ENCODE measurements at regions not wholly inside any gene's neighbourhood (a gene's known extent, or its start where the extent isn't known, plus 50 kb on each side); places are given as distances from the start of the nearest gene placed in this dataset.

DNA sequence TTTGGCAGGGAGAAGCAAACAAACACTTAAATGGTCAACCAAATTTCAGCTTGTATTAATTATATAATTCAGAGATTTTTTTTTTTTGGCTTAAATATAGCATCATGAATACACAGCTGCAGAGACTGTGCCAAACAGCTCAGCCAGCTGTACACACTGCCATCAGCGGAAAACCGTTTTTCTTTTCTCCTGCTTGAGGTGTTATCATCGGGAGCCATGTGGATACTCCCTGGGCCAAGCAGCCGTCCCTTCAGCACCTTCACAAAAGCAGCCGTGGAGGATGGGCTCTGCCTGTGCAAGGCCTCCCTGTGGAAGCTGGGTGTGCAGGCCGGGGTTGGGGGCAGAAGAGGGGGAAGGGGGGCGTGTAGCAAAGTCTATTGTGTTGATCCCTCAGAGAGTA, 85.0 kb downstream of the NUF2 start:
- H3K4me3 Mint-ChIP-seq, result no peak overlapping the region
- intact Hi-C loops (cut with micrococcal nuclease), result no loop called here
- H3K27me3 Mint-ChIP-seq, result no peaks in the 10 kb centered on the region
- H3K4me1 Mint-ChIP-seq (ENCODE audit: low read depth), result peaks cover 5% of the 10 kb centered on the region
- no peak overlapping the region for H3K27ac Mint-ChIP-seq
- H3K9me3 Mint-ChIP-seq, result no peaks in the 10 kb centered on the region
- no peaks in the 10 kb centered on the region for H3K36me3 Mint-ChIP-seq (ENCODE audit: low read depth)

DNA sequence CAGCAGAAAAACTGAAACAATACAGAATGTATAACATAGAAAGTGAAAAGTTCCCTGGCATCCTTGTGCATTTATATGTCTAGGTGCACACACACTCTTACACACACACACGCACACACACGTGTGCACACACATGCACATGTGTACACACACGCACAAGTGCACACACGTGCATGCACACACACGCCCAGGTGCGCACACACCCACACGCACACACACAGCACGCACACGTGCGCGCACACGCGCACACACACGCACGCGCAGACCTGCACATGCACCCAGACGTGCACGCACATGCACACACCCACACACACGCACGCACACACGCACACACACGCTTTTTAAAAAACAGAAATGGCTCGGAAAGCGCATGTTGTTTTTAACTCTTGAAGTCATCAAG, 86.5 kb downstream of the NUF2 start:
- no peaks in the 10 kb centered on the region for H3K36me3 Mint-ChIP-seq (ENCODE audit: low read depth)
- no peak overlapping the region for H3K27ac Mint-ChIP-seq
- H3K27me3 Mint-ChIP-seq, result no peaks in the 10 kb centered on the region
- H3K4me3 Mint-ChIP-seq, result no peak overlapping the region
- no peaks in the 10 kb centered on the region for H3K9me3 Mint-ChIP-seq
- H3K4me1 Mint-ChIP-seq (ENCODE audit: low read depth), result peaks cover 5% of the 10 kb centered on the region
- intact Hi-C loops (cut with micrococcal nuclease), result no loop called here

DNA sequence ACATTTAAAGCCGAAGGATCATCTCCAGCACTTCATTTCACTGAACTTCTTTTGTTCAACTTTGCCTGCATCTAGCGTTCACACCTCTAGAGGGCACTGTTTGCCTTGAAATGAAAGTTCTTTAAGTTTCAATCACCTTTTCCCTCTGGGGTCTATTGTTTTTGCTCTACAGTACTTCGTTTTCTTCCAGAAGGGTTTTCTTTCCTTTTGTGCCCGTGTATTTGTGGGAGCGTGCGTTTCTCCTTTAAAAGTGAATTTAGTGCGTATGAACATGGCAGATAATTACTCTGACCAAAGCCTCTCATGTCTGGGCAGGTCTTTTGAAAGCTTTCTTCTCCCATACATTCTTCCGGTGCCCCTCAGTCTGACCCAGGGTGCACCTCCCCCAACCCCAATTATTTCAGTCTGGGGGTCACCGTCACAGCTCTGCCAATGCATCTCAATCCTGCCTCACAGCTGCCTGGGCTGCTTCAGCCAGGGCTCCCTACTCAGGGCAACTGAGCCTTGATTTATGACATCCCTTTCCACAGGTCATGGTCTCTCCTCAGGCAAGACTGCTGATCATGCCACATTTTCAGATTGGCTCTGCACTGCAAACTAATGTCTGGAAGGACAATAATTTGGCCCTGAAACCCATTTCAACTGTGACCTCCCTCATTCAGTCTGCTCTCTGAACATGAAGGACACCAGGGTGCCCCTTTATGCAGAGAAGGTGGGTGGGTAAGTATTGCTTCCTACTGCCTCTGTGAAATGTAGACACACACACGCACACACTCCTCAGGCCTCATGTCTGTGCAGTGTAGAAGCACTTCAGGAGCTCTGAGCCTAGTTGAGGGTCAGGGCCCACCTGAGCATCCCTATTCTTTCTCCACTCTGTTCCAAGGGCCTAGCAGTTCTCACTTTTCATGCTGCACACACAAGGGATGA, 88.6 kb downstream of the NUF2 start:
- Mint-ChIP-seq H3K4me3 (no peak overlapping the region), H3K27ac (no peak overlapping the region), H3K27me3 (no peaks in the 10 kb centered on the region), H3K36me3 (ENCODE audit: low read depth) (no peaks in the 10 kb centered on the region), H3K4me1 (ENCODE audit: low read depth) (peaks cover 5% of the 10 kb centered on the region), H3K9me3 (no peaks in the 10 kb centered on the region)
- intact Hi-C loops (cut with micrococcal nuclease), result loop anchor here (2.0 kb wide), 1 partner anchor 1376 kb away; no protein-coding TSS in a partner anchor

DNA sequence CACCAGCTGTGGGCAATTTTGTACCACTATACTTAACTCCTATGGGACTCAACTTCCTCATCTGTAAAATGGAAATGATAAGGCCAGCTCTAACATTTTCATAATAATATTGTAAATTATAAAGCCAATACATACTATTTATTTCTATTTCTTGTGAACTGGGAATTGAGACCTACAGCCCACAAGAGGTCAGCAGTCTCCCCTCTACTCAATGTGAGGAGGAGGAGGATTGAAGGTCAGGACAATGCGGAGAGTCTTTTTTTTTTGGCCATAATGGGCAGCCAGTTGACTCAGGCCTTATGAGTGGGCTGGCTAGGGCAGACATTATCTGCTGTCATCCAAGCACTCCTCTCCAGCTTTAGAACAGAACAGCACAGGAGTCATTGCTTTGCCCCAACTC, 90.5 kb downstream of the NUF2 start:
- H3K36me3 Mint-ChIP-seq (ENCODE audit: low read depth), result no peaks in the 10 kb centered on the region
- H3K4me3 Mint-ChIP-seq, result no peak overlapping the region
- no peaks in the 10 kb centered on the region for H3K9me3 Mint-ChIP-seq
- H3K27me3 Mint-ChIP-seq, result no peaks in the 10 kb centered on the region
- H3K4me1 Mint-ChIP-seq (ENCODE audit: low read depth), result peaks cover 5% of the 10 kb centered on the region
- intact Hi-C loops (cut with micrococcal nuclease), result no loop called here
- no peak overlapping the region for H3K27ac Mint-ChIP-seq

DNA sequence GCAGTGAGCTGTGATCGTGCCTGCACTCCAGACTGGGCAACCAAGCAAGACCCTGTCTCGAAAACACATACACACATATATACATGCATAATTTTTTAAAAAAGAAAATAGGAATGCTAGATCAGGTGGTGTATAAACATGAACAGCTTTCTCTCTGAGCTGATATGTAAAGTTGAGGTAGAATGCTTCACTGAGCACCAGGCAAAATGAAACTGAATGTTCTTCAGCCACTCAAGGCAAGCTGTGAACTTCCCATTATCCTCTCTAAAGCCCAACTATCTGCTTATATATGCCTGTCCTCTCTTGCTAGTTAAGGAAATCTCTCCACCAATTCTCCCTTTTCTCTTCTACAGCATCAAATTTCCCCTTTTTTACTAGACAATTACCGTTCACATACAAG, 93.0 kb downstream of the NUF2 start:
- Mint-ChIP-seq H3K27ac (no peak overlapping the region), H3K4me1 (ENCODE audit: low read depth) (peaks cover 5% of the 10 kb centered on the region)
- intact Hi-C loops (cut with micrococcal nuclease), result no loop called here

DNA sequence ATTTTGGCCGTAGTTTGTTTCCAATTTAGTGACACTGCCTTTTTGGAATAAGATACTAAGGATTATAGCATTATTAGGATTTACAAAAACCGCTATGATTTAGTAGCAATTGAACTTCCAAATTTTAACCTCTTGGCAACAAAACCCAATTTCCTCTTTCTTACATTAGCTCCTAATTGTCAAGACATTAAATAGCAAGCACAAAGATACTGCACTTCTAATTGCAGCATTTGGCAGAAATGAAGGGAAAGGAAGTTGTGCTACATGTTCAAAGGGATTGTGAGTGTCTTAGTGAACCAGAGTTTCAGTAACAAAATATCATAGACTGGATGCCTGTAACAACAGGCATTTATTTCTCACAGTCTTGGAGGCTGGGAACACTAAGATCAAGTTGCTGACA, 99.9 kb downstream of the NUF2 start:
- no peak overlapping the region for H3K27ac Mint-ChIP-seq
- no peaks in the 10 kb centered on the region for H3K4me1 Mint-ChIP-seq (ENCODE audit: low read depth)
- H3K27me3 Mint-ChIP-seq, result no peaks in the 10 kb centered on the region
- intact Hi-C loops (cut with micrococcal nuclease), result no loop called here
- H3K9me3 Mint-ChIP-seq, result no peaks in the 10 kb centered on the region
- no peak overlapping the region for H3K4me3 Mint-ChIP-seq
- no peaks in the 10 kb centered on the region for H3K36me3 Mint-ChIP-seq (ENCODE audit: low read depth)

More for the DNA sequence above, 93.0 kb downstream of the NUF2 start:
- no peaks in the 10 kb centered on the region for H3K27me3 Mint-ChIP-seq
- no peak overlapping the region for H3K4me3 Mint-ChIP-seq
- H3K36me3 Mint-ChIP-seq (ENCODE audit: low read depth), result no peaks in the 10 kb centered on the region
- H3K9me3 Mint-ChIP-seq, result no peaks in the 10 kb centered on the region

DNA sequence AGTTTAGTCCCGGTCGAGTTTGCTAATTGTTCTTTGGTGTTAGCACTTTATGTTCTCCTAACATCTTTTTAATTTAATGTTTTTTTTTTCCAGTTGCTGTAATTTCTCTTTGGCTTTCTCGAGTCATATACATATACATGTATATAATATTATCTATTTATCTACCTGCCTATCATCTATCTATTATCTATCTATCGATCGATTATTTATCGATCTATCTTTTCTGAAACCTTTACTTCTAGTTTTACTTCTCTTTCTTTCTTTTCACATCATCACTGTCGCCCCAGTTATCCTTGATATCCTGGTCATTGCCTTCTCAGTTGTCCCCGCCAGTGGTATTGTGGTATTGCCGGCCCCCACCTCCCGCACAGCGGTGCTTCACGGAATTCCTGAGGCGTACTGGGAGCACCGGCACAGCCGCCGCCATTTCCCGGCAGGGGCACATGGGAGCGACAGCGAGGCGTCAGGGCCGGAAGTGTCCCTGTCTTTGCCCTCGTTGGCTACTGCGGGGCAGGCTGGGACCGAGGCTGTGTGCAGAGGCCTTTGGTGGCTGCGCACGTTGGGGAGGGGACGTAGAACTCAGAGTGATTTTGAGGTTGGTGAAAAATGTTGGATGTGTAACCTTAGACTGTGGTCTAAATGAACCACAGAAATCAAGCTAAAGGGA, 101.1 kb downstream of the NUF2 start:
- intact Hi-C loops (cut with micrococcal nuclease), result no loop called here
- no peaks in the 10 kb centered on the region for H3K36me3 Mint-ChIP-seq (ENCODE audit: low read depth)
- H3K4me3 Mint-ChIP-seq, result no peak overlapping the region
- H3K9me3 Mint-ChIP-seq, result no peaks in the 10 kb centered on the region
- H3K27me3 Mint-ChIP-seq, result no peaks in the 10 kb centered on the region
- no peaks in the 10 kb centered on the region for H3K4me1 Mint-ChIP-seq (ENCODE audit: low read depth)
- no peak overlapping the region for H3K27ac Mint-ChIP-seq

DNA sequence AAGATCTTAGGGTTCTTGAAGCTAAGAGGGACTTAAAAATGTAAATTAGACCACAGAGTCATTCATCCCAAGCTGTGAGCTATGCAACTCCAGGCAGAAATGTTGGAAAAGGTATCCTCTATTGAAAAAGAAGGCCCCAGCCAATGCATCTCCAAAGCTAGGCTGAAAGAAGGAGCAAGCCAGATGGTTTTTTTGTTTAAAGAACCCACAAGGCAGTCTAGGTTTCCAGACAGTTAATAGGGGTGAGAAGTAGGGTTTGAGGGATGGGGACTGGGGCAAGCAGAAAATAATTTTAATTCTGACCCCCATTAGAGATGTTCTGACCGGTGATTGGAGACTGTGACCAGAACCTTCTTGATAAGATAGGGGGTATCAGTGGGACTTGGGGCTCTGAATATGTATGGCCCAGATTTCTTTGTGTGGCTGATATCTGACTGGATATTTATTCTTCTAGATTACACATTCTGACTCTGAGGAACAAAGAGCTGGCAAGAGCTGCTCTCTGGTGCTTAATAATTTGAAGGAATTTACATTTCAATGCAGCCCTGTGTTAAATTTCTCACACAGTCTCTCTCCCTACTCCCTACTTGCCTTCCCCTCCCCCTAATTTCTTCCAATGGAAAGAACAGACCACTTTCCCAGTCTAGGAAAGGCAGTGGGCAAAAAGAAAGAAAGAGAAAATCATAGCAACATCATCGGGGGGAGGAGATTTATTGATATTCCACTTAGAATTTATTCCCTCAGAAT, 104.9 kb downstream of the NUF2 start:
- H3K9me3 Mint-ChIP-seq, result no peaks in the 10 kb centered on the region
- no peak overlapping the region for H3K27ac Mint-ChIP-seq
- intact Hi-C loops (cut with micrococcal nuclease), result no loop called here
- no peaks in the 10 kb centered on the region for H3K27me3 Mint-ChIP-seq
- no peaks in the 10 kb centered on the region for H3K36me3 Mint-ChIP-seq (ENCODE audit: low read depth)
- H3K4me3 Mint-ChIP-seq, result no peak overlapping the region
- H3K4me1 Mint-ChIP-seq (ENCODE audit: low read depth), result no peaks in the 10 kb centered on the region

DNA sequence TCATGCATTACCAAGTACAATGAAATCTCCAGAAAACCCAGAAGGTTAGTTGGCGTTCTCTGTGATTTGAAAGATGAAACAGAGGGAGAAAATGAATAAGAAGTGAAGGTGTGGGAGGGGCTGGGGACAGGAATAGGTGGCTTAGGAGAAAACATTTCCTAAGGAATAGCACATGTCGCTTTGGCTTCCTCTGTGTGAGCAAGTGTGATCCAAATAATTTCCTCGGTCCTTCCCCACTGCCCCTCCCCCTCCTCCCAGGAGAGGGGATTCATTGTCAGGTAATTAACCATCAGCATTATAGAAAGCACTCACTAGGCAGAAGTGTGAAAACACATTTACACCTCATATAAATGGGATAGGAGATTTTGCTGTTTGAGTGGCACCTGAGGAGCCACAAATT, 105.5 kb downstream of the NUF2 start:
- Mint-ChIP-seq H3K27ac (no peak overlapping the region), H3K36me3 (ENCODE audit: low read depth) (no peaks in the 10 kb centered on the region), H3K27me3 (no peaks in the 10 kb centered on the region), H3K9me3 (peaks cover 4% of the 10 kb centered on the region), H3K4me3 (no peak overlapping the region), H3K4me1 (ENCODE audit: low read depth) (no peaks in the 10 kb centered on the region)
- intact Hi-C loops (cut with micrococcal nuclease), result no loop called here

DNA sequence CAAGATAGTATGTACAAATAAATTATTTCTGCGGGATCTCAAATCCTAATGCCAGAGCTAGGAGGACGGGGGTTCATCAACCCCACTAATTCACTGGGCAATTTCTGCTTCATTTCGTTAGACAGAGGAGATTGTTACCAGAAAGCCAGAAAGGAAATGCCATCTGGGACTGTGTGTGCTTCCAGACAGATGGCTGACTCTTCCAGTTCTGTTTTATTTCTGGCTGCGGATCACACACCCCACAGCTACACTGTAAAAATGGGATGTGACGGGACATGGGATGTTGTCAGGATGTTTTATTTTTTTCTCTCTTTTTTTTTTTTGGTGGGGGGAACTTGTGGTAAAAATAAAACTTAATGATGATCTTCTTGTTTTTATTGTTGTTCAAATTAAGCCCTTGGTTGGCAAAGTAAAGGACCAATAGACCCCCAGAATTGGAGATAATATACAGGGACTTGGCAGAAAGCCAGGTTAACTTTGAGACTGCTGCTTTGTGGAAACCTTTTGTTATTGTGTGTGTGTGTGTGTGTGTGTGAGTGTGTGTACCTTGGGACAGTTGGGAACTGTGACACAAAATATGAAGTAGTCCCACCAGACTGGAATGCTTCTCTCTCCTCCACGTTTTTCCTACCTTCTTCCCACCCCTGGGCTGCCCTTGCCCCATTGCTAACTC, 114.5 kb downstream of the NUF2 start:
- Mint-ChIP-seq H3K27me3 (peaks cover 4% of the 10 kb centered on the region), H3K4me3 (no peak overlapping the region), H3K4me1 (ENCODE audit: low read depth) (no peaks in the 10 kb centered on the region), H3K36me3 (ENCODE audit: low read depth) (no peaks in the 10 kb centered on the region), H3K27ac (no peak overlapping the region), H3K9me3 (peaks cover 10% of the 10 kb centered on the region)
- intact Hi-C loops (cut with micrococcal nuclease), result no loop called here

DNA sequence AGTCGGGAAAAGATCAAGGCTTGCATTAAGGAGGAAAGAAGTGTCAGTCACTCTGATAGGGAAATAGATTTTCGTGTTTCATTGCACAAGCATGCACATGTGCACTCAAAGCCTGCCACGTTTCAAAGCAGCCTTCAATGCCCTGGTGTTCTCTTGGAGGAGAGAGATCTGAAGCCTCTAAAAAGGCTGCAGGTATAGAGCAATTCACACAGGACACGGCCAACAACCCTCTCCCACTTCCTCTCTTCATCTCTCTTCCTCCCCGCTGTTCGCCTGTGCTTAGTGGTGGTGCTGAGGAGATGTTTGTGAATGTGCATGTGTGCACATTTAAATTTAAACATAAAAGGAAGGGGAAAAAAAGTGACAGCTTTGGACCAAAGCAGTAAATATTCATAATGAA, 117.7 kb downstream of the NUF2 start:
- Mint-ChIP-seq H3K9me3 (no peaks in the 10 kb centered on the region), H3K27ac (no peak overlapping the region), H3K36me3 (ENCODE audit: low read depth) (no peaks in the 10 kb centered on the region), H3K4me1 (ENCODE audit: low read depth) (no peaks in the 10 kb centered on the region), H3K27me3 (peaks cover 7% of the 10 kb centered on the region), H3K4me3 (no peak overlapping the region)
- intact Hi-C loops (cut with micrococcal nuclease), result no loop called here

DNA sequence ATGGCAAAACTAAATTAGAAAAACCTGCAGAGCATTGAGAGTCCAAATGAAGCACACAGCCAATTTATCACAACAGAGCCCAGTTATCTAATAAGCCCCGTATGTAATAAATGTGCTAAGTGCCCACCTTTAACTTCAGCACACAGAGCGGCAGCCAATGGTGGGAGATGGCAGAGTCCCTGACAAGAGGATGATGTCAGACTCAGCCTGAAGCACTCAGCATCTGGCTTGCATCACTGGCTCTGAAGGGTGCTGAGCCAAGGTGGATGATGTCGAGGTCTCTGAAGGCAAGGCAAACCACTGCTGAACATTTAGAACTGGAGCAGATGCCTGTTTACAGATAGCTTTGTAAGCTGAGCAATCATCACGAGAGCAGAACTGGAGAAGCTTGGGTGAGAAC, 118.3 kb downstream of the NUF2 start:
- intact Hi-C loops (cut with micrococcal nuclease), result no loop called here

DNA sequence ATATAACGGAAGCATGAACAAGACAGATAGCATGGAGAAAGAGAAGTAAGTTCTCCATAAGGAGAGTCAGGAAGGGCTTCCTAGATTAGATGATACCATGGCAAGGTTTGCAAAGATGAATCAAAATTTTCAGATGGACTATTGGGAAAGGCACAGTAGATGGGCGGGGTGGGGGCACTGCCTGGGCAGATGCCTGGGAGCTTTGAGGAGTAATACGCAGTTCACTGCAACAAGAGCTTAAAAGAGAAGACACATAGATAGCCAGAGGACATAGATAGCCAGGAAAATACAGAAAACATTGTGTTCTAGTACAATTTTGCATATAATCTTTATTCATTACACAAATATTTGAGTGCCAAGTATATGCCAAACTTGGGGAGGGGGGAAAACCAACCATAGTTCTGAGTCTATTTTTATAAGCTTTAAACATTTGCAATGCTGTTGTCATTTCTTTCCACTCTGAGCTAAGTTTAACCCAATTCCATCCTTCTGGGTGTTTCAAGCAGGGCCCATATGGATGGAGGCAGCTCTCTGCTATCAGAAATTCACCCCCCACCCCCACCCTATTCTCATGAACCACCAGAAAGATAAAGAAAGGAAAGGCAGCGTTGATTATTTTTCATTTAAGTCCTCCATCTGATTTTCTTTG, 120.6 kb downstream of the NUF2 start:
- no peak overlapping the region for H3K4me3 Mint-ChIP-seq
- H3K9me3 Mint-ChIP-seq, result no peaks in the 10 kb centered on the region
- H3K27ac Mint-ChIP-seq, result no peak overlapping the region
- H3K4me1 Mint-ChIP-seq (ENCODE audit: low read depth), result no peaks in the 10 kb centered on the region
- H3K27me3 Mint-ChIP-seq, result peaks cover 7% of the 10 kb centered on the region
- no peaks in the 10 kb centered on the region for H3K36me3 Mint-ChIP-seq (ENCODE audit: low read depth)
- intact Hi-C loops (cut with micrococcal nuclease), result no loop called here

More for the DNA sequence above, 118.3 kb downstream of the NUF2 start:
- Mint-ChIP-seq H3K9me3 (no peaks in the 10 kb centered on the region), H3K4me1 (ENCODE audit: low read depth) (no peaks in the 10 kb centered on the region), H3K4me3 (no peak overlapping the region), H3K27ac (no peak overlapping the region), H3K27me3 (peaks cover 7% of the 10 kb centered on the region), H3K36me3 (ENCODE audit: low read depth) (no peaks in the 10 kb centered on the region)

Data from dendritic cell treated with granulocyte-macrophage colony-stimulating factor and Interleukin-4, amounts not matched to agents 40 ng/mL and 50 ng/mL, for 4 days (primary cell).